GM13977 (cell line): ENCODE measurements at regions not wholly inside any gene's neighbourhood (a gene's known extent, or its start where the extent isn't known, plus 50 kb on each side); places are given as distances from the start of the nearest gene placed in this dataset.

Source experiments
- DNase-seq: peaks from one replicate; pipeline ENCODE4 v3.0.0; 2012; ENCODE audit warnings: low spot score
- in situ Hi-C: fragments of 300-500 bp; cut with MboI; formaldehyde crosslinking; loops from one replicate; pipeline ENCODE4 v1.12.0; 2022; ENCODE audit warnings: low sequenced_read_pairs, low pct_unique_long_range_greater_than_20kb, mixed read lengths, inconsistent platforms; ENCODE audit not compliant: unreplicated experiment
- TF ChIP-seq, protein P1 (sequence below): IDR thresholded peaks from 2 replicates; pipeline ENCODE4 v1.5.1; 2012; ENCODE audit warnings: mild to moderate bottlenecking, control low read depth; ENCODE audit not compliant: insufficient read depth; ENCODE audit errors: extremely low read depth, missing control alignments

DNA sequence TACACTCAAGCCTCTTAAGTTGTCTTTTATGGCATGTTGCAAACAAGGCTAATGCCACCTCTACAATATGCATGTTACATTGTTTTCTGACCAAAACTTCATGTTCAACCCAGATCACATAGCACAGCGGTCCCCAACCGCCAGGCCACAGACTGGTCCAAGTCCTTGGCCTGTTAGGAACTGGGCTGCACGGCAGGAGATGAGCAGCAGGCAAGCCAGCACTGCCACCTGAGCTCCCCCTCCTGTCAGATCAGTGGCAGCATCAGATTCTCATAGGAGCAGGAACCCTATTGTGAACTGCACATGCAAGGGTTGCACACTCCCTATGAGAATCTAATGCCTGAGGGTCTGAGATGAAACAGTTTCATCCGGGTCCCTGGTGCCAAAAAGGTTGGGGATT lies 324.8 kb upstream of the CHAC2 start:
- in situ Hi-C loops: loop anchor here (25.0 kb wide), 1 partner anchor 270 kb away; no protein-coding TSS in a partner anchor
- DNase-seq: no peak
- TF ChIP-seq, protein P1, sequence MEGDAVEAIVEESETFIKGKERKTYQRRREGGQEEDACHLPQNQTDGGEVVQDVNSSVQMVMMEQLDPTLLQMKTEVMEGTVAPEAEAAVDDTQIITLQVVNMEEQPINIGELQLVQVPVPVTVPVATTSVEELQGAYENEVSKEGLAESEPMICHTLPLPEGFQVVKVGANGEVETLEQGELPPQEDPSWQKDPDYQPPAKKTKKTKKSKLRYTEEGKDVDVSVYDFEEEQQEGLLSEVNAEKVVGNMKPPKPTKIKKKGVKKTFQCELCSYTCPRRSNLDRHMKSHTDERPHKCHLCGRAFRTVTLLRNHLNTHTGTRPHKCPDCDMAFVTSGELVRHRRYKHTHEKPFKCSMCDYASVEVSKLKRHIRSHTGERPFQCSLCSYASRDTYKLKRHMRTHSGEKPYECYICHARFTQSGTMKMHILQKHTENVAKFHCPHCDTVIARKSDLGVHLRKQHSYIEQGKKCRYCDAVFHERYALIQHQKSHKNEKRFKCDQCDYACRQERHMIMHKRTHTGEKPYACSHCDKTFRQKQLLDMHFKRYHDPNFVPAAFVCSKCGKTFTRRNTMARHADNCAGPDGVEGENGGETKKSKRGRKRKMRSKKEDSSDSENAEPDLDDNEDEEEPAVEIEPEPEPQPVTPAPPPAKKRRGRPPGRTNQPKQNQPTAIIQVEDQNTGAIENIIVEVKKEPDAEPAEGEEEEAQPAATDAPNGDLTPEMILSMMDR: peak; percentile 19

DNA sequence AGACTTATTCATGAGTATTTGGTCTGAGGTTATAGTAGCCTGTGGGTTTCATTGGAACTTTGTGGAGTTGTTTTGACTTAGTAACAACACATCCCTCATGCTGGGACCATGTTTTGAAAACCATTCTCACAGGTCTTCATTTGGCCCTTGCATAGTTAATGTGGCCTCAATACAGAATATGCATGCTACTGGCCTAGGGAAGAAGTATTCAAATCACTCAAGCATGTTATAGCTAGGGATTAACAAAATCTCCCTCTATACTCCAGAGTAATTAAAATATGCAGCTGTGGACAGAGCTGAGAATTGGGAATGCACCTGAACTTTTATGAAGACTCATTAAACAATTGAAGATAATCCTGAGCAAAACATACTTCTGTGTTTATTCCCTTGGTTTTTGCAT lies 325.5 kb upstream of the CHAC2 start:
- no peak for DNase-seq
- in situ Hi-C loops: loop anchor here (25.0 kb wide), 1 partner anchor 270 kb away; no protein-coding TSS in a partner anchor
- TF ChIP-seq, protein P1: no peak

DNA sequence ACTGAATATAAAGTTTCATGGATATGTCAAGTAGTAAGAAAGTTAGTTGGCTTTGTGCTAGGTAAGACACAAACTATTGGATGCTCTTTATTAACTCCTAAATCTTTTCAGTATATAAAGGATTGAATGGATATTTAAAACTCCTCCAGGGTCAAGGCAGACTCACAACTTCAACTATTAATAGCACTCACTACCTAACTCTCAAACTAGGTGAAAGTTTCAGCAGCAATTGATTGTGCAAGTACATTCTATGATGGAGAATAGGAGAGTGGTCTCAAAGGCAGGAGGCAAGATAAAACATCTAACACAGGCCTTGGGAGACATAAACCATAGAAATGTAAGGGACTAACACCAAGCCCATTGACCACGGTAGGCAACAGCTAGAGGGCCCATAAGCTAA lies 328.9 kb upstream of the CHAC2 start:
- in situ Hi-C loops: loop anchor here (25.0 kb wide), 1 partner anchor 274 kb away; no protein-coding TSS in a partner anchor
- TF ChIP-seq, protein P1: no peak
- DNase-seq: no peak

DNA sequence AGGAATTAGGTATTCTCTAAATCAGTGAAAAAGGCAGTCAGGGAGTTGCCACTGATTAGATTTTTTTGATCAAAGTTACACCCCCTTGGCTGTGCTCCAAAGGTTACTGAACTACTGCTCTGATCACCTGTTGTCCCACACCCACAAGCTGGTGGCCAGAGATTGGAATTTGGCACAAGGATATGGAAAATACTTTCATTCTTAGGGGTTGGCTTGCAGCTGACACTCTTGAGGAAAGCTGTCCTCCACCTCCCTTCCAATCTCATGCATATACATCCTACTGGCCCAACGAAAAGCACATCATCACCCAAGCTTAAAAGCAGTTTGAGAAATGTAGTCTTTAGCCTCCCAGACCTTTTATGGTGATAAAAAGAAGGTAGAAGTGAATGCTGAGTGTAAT lies 329.5 kb upstream of the CHAC2 start:
- in situ Hi-C loops: loop anchor here (25.0 kb wide), 1 partner anchor 274 kb away; no protein-coding TSS in a partner anchor
- TF ChIP-seq, protein P1: no peak
- DNase-seq: no peak

DNA sequence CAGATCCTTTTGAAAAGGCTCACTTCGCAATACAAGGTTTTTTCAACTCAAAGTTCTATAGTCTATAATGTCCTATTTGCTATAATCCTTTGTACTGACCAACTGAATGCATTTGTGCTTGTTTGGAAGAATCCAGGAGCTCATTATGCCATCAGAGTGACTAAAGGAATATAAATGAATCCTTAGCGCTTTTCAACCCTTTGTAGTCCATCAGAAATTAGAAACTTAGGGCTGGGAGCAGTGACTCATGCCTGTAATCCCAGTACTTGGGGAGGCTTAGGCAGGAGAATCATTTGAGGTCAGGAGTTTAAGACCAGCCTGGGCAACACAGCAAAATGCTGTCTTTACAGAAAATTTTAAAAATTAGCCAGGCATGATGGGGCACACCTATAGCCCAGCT lies 330.2 kb upstream of the CHAC2 start:
- TF ChIP-seq, protein P1: no peak
- DNase-seq: no peak
- in situ Hi-C loops: loop anchor here (25.0 kb wide), 1 partner anchor 275 kb away; no protein-coding TSS in a partner anchor

DNA sequence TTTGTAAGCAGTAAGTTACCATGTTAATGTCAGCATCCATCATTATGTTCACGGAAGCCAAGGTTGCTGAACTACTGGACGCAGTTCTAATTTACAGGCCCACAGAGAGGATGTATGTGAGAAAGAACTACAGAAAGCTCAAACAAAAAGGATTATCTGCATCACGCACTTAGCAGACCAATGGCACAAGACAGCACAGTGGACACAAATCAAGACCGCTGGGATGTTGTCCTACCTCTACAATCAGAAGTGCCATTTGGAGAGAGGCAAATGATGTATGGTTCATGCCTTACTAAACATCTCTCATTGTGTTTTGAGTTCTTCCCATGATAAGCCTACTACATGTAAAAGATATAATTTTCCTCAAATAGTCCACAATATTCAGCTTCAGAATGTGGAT lies 330.7 kb upstream of the CHAC2 start:
- TF ChIP-seq, protein P1: no peak
- in situ Hi-C loops: loop anchor here (25.0 kb wide), 1 partner anchor 275 kb away; no protein-coding TSS in a partner anchor
- DNase-seq: no peak
